ENCODE measurements at regions not wholly inside any gene's neighbourhood (a gene's known extent, or its start where the extent isn't known, plus 50 kb on each side); places are given as distances from the start of the nearest gene placed in this dataset.

GRCh38 chr9:2919347-2919746 lies 75.5 kb upstream of the PUM3 start:
- peaks cover 0 to 7% (median 2%) of the 10 kb centered on the region in 4 experiments; a peak in 3 of 7 replicates for H3K4me1 ChIP-seq (replicated peaks in 1 of 4; ENCODE audit: control insufficient read depth in 3 of 4, insufficient read depth in 4 of 4, low read length in 3 of 4)
- H3K4me3 ChIP-seq (ENCODE audit: extremely low read depth in 1 of 4, insufficient read depth in 2 of 4, low read depth in 3 of 4, low read length in 4 of 4): no peak overlapping the region
- DNase-seq (ENCODE audit: low read depth in 1 of 2, low spot score in 2 of 2) (no peak), FAIRE-seq (no peak)
- H3K79me2 ChIP-seq (ENCODE audit: control insufficient read depth in 1 of 2, insufficient read depth in 2 of 2, low read length in 2 of 2): no peaks in the 10 kb centered on the region
- H3K4me2 ChIP-seq (ENCODE audit: insufficient read depth in 1 of 2, low read depth in 2 of 2, low read length in 2 of 2): no peak overlapping the region
- H2AK5ac ChIP-seq (ENCODE audit: low read depth, low read length): no peak overlapping the region
- TF ChIP-seq TCF12 (IDR thresholded peaks at IDR 0.05; ENCODE audit: low read depth, low read length) (no peak), EGR1 (IDR thresholded peaks at IDR 0.05; ENCODE audit: borderline replicate concordance, low read depth, low read length) (no peak), ATF3 (IDR thresholded peaks at IDR 0.05; ENCODE audit: insufficient read depth, low read depth, low read length) (no peak), RBBP5 (IDR thresholded peaks at IDR 0.05; ENCODE audit: borderline replicate concordance, low read depth, low read length) (no peak), RFX5 (IDR thresholded peaks at IDR 0.05; ENCODE audit: borderline replicate concordance, low read depth, low read length) (no peak), SRF (IDR thresholded peaks at IDR 0.05; ENCODE audit: low read depth, low read length) (no peak), RNF2 (IDR thresholded peaks at IDR 0.05; ENCODE audit: borderline replicate concordance, low read depth, low read length, missing control alignments, poor library complexity, severe bottlenecking) (no peak), CBX5 (IDR thresholded peaks at IDR 0.05; ENCODE audit: low read depth, low read length) (no peak), USF2 (IDR thresholded peaks at IDR 0.05; ENCODE audit: low read length) (no peak)
- no peak overlapping the region for H2AFZ ChIP-seq (ENCODE audit: low read length)
- no peak overlapping the region for H4K8ac ChIP-seq (ENCODE audit: extremely low read depth, insufficient read depth, low read length)
- H3K9me3 ChIP-seq (ENCODE audit: insufficient read depth in 2 of 2, low read depth in 1 of 2, low read length in 1 of 2): no peaks in the 10 kb centered on the region
- H2BK20ac ChIP-seq (ENCODE audit: low read length): no peak overlapping the region
- ChIA-PET POLR2A (ENCODE audit: partially characterized antibody) (no interaction called here), CTCF (ENCODE audit: partially characterized antibody) (interaction anchor here (1.8 kb wide), 1 partner anchor 62 kb away, joined by 5 read pairs; no protein-coding TSS in a partner anchor)
- no peak overlapping the region for H2BK5ac ChIP-seq (ENCODE audit: low read depth, low read length)
- H3K23ac ChIP-seq (ENCODE audit: insufficient read length): no peak overlapping the region
- no peak overlapping the region for H3K4ac ChIP-seq (replicated peaks; ENCODE audit: insufficient read length, low read depth, low read length)
- H3K18ac ChIP-seq (ENCODE audit: extremely low read depth, low read length): no peak overlapping the region
- no peak overlapping the region for H3K27ac ChIP-seq (ENCODE audit: low read depth, low read length)
- 89% methylated on average over 2 of the region's 2 CpGs; no CpG with 5 or more reads in 1 of the 2 experiments for WGBS, 2 experiments (ENCODE audit: extremely low coverage in 1 of 2, insufficient coverage in 1 of 2, insufficient read length in 1 of 2, insufficient replicate concordance in 2 of 2, low coverage in 1 of 2, low lambda C conversion rate in 2 of 2, missing lambda C conversion rate in 1 of 2)
- H2BK12ac ChIP-seq (ENCODE audit: low read depth, low read length): no peak overlapping the region
- H3K27me3 ChIP-seq (replicated peaks in 1 of 4; ENCODE audit: control insufficient read depth in 3 of 4, extremely low read depth in 1 of 4, insufficient read depth in 3 of 4, low read length in 3 of 4): no peaks in the 10 kb centered on the region
- H3K9ac ChIP-seq (replicated peaks in 1 of 4; ENCODE audit: extremely low read depth in 1 of 4, low read depth in 3 of 4, low read length in 3 of 4): no peak overlapping the region
- H2BK120ac ChIP-seq (replicated peaks; ENCODE audit: low read depth, low read length): no peak overlapping the region
- no peaks in the 10 kb centered on the region for H3K79me1 ChIP-seq (ENCODE audit: low read depth, low read length)
- H3K23me2 ChIP-seq (ENCODE audit: low read depth, low read length): no peaks in the 10 kb centered on the region
- no peak overlapping the region for H4K91ac ChIP-seq (replicated peaks; ENCODE audit: insufficient read length, low read length)
- H3K14ac ChIP-seq (ENCODE audit: insufficient read length): no peak overlapping the region
- no peak overlapping the region for H2BK15ac ChIP-seq (ENCODE audit: low read length)
- no peak overlapping the region for H3K56ac ChIP-seq (replicated peaks; ENCODE audit: insufficient read length, low read depth, low read length)
- H4K20me1 ChIP-seq (replicated peaks in 1 of 2; ENCODE audit: control insufficient read depth in 1 of 2, insufficient read depth in 2 of 2, low read length in 2 of 2): no peaks in the 10 kb centered on the region
- H3K36me3 ChIP-seq (ENCODE audit: control insufficient read depth in 2 of 4, insufficient read depth in 4 of 4, low read length in 3 of 4): no peaks in the 10 kb centered on the region
- no peak overlapping the region for H4K5ac ChIP-seq (ENCODE audit: insufficient read length, low read depth, low read length)
